ENCODE measurements at regions not wholly inside any gene's neighbourhood (a gene's known extent, or its start where the extent isn't known, plus 50 kb on each side); places are given as distances from the start of the nearest gene placed in this dataset.
A peak's percentile ranks its signal among the peaks of the same experiment; 100 is the strongest.
"Not testable (repeated sequence)": the region's sequence is repeated elsewhere in the genome, so short reads cannot be mapped to it uniquely, and the experiment has no call there.

DNA sequence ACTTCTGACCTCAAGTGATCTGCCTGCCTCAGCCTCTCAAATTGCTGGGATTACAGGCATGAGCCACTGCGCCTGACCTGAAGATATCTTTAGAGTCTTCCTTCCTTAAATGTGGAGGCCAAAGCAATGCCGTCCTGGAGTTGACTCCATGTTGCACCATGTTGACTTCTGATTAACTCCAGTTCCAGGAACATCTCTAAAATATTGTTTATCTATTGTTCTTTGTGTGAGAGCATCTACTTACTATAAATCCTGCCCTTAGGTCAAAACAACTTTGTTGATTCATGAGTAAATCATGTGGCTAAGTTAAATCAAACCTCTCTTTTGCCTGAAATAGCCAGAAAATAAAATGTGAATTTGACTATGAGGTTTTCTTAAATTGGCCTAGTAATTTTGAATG lies 56.6 kb upstream of the CAPRIN1 start:
- TF ChIP-seq, protein P1, sequence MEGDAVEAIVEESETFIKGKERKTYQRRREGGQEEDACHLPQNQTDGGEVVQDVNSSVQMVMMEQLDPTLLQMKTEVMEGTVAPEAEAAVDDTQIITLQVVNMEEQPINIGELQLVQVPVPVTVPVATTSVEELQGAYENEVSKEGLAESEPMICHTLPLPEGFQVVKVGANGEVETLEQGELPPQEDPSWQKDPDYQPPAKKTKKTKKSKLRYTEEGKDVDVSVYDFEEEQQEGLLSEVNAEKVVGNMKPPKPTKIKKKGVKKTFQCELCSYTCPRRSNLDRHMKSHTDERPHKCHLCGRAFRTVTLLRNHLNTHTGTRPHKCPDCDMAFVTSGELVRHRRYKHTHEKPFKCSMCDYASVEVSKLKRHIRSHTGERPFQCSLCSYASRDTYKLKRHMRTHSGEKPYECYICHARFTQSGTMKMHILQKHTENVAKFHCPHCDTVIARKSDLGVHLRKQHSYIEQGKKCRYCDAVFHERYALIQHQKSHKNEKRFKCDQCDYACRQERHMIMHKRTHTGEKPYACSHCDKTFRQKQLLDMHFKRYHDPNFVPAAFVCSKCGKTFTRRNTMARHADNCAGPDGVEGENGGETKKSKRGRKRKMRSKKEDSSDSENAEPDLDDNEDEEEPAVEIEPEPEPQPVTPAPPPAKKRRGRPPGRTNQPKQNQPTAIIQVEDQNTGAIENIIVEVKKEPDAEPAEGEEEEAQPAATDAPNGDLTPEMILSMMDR (IDR thresholded peaks at IDR 0.05), result no peak
- TF ChIP-seq POLR2AphosphoS5 (IDR thresholded peaks at IDR 0.05), result no peak
- WGBS, result 87% methylated on average over 2 of the region's 2 CpGs
- H3K27ac ChIP-seq, result no peak overlapping the region
- H3K4me3 ChIP-seq, result no peak overlapping the region
- H3K27me3 ChIP-seq (replicated peaks; ENCODE audit: insufficient read depth), result no peaks in the 10 kb centered on the region
- intact Hi-C loops (cut with DNase I), result loop anchor here (10.0 kb wide), 2 partner anchors 180 to 500 kb away; no protein-coding TSS in a partner anchor
- no peaks in the 10 kb centered on the region for H3K36me3 ChIP-seq
- H3K4me1 ChIP-seq (replicated peaks), result no peaks in the 10 kb centered on the region
- no peak for DNase-seq (ENCODE audit: low spot score)
- H3K9me3 ChIP-seq, result no peaks in the 10 kb centered on the region

DNA sequence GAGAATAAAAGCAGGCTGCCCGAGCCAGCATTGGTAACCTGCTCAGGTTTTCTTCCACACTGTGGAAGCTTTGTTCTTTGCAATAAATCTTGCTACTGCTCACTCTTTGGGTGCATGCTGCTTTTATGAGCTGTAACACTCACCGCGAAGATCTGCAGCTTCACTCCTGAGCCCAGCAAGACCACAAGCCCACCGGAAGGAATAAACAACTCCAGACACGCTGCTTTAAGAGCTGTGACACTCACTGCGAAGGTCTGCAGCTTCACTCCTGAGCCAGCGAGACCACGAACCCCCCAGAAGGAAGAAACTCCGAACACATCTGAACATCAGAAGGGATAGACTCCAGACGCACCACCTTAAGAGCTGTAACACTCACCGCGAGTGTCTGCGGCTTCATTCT lies 60.4 kb upstream of the CAPRIN1 start:
- not testable (repeated sequence) for H3K27ac ChIP-seq; H3K27me3 ChIP-seq (replicated peaks; ENCODE audit: insufficient read depth); H3K9me3 ChIP-seq; H3K36me3 ChIP-seq; DNase-seq (ENCODE audit: low spot score); H3K4me1 ChIP-seq (replicated peaks); H3K4me3 ChIP-seq
- 42% methylated on average over 12 of the region's 13 CpGs for WGBS
- intact Hi-C loops (cut with DNase I), result loop anchor here (10.0 kb wide), 2 partner anchors 184 to 504 kb away; no protein-coding TSS in a partner anchor

DNA sequence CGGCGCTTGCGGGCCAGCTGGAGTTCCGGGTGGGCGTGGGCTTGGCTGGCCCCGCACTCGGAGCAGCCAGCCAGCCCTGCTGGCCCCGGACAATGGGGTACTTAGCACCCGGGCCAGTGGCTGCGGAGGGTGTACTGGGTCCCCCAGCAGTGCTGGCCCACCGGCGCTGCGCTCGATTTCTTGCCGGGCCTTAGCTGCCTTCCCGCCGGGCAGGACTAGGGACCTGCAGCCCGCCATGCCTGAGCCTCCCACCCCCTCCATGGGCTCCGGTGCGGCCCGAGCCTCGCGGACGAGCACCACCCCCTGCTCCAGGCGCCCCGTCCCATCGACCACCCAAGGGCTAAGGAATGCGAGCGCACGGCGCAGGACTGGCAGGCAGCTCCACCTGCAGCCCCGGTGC lies 61.4 kb upstream of the CAPRIN1 start:
- not testable (repeated sequence) for H3K27me3 ChIP-seq (replicated peaks; ENCODE audit: insufficient read depth); DNase-seq (ENCODE audit: low spot score); H3K27ac ChIP-seq; H3K4me1 ChIP-seq (replicated peaks); H3K9me3 ChIP-seq; H3K36me3 ChIP-seq; H3K4me3 ChIP-seq
- 97% methylated on average over 15 of the region's 32 CpGs for WGBS
- intact Hi-C loops (cut with DNase I), result loop anchor here (10.0 kb wide), 2 partner anchors 185 to 505 kb away; no protein-coding TSS in a partner anchor

DNA sequence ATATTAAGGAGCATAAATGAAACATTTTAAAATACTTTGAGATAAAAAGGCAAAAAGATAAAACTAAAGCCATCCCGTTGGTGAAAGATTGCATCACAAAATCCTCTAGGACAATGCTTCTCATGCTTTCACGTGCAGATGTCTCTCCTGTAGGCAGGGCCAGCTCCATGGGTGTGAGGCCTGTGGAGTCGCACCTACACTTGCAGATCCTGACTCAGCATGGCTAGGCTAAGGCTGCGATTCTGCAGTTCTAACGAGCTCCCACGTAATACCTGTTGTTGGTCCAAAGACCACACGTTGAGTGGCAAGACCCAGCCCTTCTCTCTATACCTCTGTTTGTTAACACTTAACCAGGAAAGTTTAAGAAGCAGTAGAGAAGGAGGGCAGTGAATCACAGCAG lies 62.1 kb upstream of the CAPRIN1 start:
- Histone ChIP-seq H3K4me1 (replicated peaks) (no peaks in the 10 kb centered on the region), H3K36me3 (no peaks in the 10 kb centered on the region), H3K27ac (no peak overlapping the region), H3K9me3 (no peaks in the 10 kb centered on the region), H3K27me3 (replicated peaks; ENCODE audit: insufficient read depth) (no peaks in the 10 kb centered on the region), H3K4me3 (no peak overlapping the region)
- TF ChIP-seq POLR2A (IDR thresholded peaks at IDR 0.05) (no peak), POLR2AphosphoS5 (IDR thresholded peaks at IDR 0.05) (no peak)
- TF ChIP-seq, protein P1 (IDR thresholded peaks at IDR 0.05), result no peak
- DNase-seq (ENCODE audit: low spot score), result no peak
- intact Hi-C loops (cut with DNase I), result no loop called here
- 79% methylated on average over 7 of the region's 7 CpGs for WGBS

DNA sequence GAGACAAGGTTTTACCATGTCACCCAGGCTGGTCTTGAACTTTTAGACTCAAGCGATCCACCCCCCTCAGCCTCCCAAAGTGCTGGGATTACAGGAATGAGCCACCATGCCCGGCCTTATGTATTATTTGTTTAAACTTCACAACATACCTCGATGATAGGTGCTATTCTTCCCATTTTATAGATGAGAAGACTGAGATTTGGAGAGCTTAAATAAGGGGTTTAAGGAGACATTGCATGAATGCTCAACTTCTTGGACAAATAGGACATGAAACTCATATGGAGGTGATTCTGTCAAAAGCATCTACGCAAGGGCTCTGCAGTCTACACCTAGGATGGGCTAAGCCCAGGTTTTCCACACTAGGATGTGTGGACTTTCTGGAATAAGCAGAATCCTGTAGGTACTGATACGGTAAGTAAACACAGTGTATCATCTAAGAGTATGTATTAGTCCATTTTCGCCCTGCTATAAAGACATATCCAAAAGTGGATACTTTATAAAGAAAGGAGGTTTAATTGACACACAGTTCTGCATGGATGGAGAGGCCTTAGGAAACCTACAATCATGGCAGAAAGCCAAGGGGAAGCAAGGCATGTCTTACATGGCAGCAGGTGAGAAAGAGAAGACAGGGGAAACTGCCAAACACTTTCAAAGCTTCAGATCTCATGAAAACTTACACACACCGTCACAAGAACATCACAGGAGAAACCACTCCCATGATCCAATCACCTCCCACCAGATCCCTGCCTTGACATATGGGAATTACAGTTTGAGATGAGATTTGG lies 62.8 kb upstream of the CAPRIN1 start:
- TF ChIP-seq POLR2AphosphoS5 (IDR thresholded peaks at IDR 0.05), result no peak
- TF ChIP-seq POLR2A (IDR thresholded peaks at IDR 0.05), result no peak
- TF ChIP-seq, protein P1 (IDR thresholded peaks at IDR 0.05), result no peak
- intact Hi-C loops (cut with DNase I), result no loop called here

DNA sequence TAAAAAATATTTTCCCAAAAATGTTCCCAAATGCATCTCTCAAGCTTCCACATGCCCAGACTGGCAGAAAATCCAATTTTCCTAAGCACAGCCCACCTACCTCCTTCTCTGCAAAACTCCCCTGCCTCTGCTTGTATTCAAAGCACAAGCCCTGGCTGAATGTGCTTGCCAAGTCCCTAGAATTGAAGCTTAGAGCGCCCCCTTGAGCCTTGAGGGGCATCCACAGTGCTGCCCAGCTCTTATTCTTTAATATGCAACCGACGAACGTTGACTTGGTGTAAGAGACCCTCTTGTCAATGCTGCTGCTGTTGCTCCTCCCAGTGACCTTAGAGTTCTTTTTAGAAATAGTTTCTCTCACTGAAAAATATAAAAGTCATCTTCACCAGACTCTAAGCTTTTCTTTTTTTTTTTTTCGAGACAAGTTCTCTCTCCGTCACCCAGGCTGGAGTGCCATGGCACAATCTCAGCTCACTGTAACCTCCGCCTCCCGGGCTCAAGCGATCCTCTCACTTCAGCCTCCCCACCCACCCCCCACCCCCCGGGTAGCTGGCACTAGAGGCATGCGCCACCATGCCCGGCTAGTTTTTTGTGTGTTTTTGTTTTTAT lies 63.5 kb upstream of the CAPRIN1 start:
- TF ChIP-seq, protein P1 (IDR thresholded peaks at IDR 0.05), result peak in 3 of 4 experiments; percentile 49 to 67 (median 57)
- TF ChIP-seq POLR2AphosphoS5 (IDR thresholded peaks at IDR 0.05), result no peak
- peak; percentile 54 for DNase-seq (ENCODE audit: low spot score)
- Histone ChIP-seq H3K9me3 (no peaks in the 10 kb centered on the region), H3K4me1 (replicated peaks) (no peaks in the 10 kb centered on the region), H3K27ac (no peak overlapping the region), H3K36me3 (no peaks in the 10 kb centered on the region), H3K27me3 (replicated peaks; ENCODE audit: insufficient read depth) (no peaks in the 10 kb centered on the region), H3K4me3 (no peak overlapping the region)
- intact Hi-C loops (cut with DNase I), result no loop called here
- 54% methylated on average over 12 of the region's 12 CpGs for WGBS

More for the DNA sequence above, 62.8 kb upstream of the CAPRIN1 start:
- Histone ChIP-seq H3K4me1 (replicated peaks) (no peaks in the 10 kb centered on the region), H3K36me3 (no peaks in the 10 kb centered on the region), H3K27ac (no peak overlapping the region), H3K4me3 (no peak overlapping the region), H3K27me3 (replicated peaks; ENCODE audit: insufficient read depth) (no peaks in the 10 kb centered on the region), H3K9me3 (no peaks in the 10 kb centered on the region)
- WGBS, result 86% methylated on average over 7 of the region's 7 CpGs
- DNase-seq (ENCODE audit: low spot score), result no peak
